Upper lobe of right lung (tissue), 1 donor: ENCODE measurements at regions not wholly inside any gene's neighbourhood (a gene's known extent, or its start where the extent isn't known, plus 50 kb on each side); places are given as distances from the start of the nearest gene placed in this dataset.

ENCODE experiments used
- ATAC-seq: fragments of 200-7000 bp; cut with Tn5 transposase; one replicate; pipeline ENCODE4 v1.9.1; 2020; ENCODE audit warnings: mild to moderate bottlenecking, moderate library complexity
- DNase-seq: peaks from one replicate; pipeline ENCODE4 v3.0.0-alpha.2; 2020
- H3K27ac ChIP-seq: fragments of 200-600 bp; one replicate; pipeline ENCODE4 v1.8.0; 2022
- H3K27me3 ChIP-seq: fragments of 200-600 bp; one replicate; pipeline ENCODE4 v1.8.0; 2022; ENCODE audit warnings: mild to moderate bottlenecking
- H3K36me3 ChIP-seq: fragments of 200-600 bp; one replicate; pipeline ENCODE4 v1.8.0; 2022
- H3K4me1 ChIP-seq: fragments of 200-600 bp; one replicate; pipeline ENCODE4 v1.8.0; 2022
- H3K4me3 ChIP-seq: fragments of 200-600 bp; one replicate; pipeline ENCODE4 v1.8.0; 2022; ENCODE audit warnings: mild to moderate bottlenecking
- H3K9me3 ChIP-seq: fragments of 200-600 bp; one replicate; pipeline ENCODE4 v1.8.0; 2022
- intact Hi-C: fragments of 100-400 bp; cut with DNase I; formaldehyde crosslinking; loops from one replicate; pipeline ENCODE4 v1.11.0; 2022
- TF ChIP-seq, protein P1 (sequence below): fragments of 200-600 bp; IDR thresholded peaks from one replicate; pipeline ENCODE4 v1.8.0; 2022; ENCODE audit warnings: antibody characterized with exemption
- donor health status: DM: no; HTN: yes; CAD: no; lungs with severe emphysema.

DNA sequence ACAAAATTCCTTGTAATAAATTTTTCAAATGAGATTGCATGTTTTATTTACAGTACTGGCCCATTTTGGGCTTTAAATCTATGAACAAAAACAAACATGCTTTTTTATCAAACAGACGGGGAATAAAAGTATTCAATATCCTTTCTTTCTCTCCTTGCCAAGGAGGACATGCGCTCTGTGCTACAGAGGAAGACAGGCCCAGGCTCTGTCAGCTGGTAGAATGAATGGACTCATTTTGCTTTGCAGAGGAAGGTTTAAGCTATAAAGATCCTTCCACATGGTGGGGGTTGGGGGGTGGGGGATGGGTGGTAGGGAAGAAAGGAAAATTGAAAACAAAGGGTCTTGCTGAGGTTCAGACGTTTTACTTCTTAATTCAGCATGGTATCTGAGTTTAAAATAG is 575.6 kb downstream of the INSC start:
- Histone ChIP-seq H3K36me3 (no peaks in the 10 kb centered on the region), H3K27ac (no peak overlapping the region), H3K27me3 (no peaks in the 10 kb centered on the region), H3K4me3 (no peak overlapping the region), H3K9me3 (no peaks in the 10 kb centered on the region), H3K4me1 (no peaks in the 10 kb centered on the region)
- DNase-seq = no peak
- ATAC-seq = no peak
- TF ChIP-seq, protein P1, sequence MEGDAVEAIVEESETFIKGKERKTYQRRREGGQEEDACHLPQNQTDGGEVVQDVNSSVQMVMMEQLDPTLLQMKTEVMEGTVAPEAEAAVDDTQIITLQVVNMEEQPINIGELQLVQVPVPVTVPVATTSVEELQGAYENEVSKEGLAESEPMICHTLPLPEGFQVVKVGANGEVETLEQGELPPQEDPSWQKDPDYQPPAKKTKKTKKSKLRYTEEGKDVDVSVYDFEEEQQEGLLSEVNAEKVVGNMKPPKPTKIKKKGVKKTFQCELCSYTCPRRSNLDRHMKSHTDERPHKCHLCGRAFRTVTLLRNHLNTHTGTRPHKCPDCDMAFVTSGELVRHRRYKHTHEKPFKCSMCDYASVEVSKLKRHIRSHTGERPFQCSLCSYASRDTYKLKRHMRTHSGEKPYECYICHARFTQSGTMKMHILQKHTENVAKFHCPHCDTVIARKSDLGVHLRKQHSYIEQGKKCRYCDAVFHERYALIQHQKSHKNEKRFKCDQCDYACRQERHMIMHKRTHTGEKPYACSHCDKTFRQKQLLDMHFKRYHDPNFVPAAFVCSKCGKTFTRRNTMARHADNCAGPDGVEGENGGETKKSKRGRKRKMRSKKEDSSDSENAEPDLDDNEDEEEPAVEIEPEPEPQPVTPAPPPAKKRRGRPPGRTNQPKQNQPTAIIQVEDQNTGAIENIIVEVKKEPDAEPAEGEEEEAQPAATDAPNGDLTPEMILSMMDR = no peak
- intact Hi-C loops = no loop called here

DNA sequence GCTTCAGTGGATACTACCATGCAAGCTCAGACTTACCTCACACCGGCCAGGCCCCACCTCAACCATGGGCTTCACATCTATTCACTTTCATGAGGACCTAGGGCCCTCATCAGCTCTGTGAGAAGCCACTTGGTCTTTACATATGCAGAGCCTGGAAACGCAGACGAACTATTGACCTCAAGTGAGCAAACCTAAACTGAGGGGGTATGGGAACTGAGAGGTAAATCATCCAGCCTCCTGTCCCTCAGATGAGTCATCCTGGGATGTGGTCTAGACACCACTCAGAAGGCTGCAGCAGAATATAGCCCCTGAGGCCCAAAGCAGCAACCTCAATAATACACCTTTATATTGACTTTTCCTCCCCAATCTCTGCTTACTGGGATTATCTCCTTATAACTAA is 578.0 kb downstream of the INSC start:
- Histone ChIP-seq H3K27ac (no peak overlapping the region), H3K27me3 (no peaks in the 10 kb centered on the region), H3K36me3 (no peaks in the 10 kb centered on the region), H3K4me1 (no peaks in the 10 kb centered on the region), H3K4me3 (no peak overlapping the region), H3K9me3 (no peaks in the 10 kb centered on the region)
- ATAC-seq = no peak
- TF ChIP-seq, protein P1 = no peak
- intact Hi-C loops = no loop called here
- no peak for DNase-seq

DNA sequence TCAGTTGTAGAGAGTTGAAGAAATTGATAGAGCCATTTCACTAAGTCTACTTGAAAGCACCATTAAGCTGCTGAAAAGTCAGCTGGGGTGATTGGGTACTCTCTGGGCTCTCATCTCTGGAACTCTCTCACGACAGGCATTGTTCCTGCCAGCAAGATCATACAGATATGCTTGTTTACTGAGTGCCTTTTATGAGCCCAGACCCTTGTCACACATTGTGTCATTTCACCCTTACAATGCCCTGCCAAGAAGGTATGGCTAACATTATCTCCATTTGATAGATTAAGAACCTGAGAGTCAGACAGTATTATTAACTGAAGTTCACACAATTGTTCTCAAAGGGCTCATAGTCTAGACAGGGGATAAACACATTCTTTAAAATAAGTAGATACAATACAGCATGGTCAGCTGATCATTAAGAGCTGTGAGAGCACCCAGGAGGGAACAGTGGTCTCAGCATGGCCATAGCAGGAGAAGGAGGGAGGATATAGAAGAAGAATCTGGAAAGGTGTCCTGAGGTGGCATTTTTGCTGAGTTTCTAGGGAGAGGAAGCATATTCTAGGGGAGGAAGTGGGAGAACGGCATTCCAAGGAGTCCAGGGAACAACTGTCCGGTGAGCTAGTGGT is 580.5 kb downstream of the INSC start:
- H3K27me3 ChIP-seq = no peaks in the 10 kb centered on the region
- intact Hi-C loops = no loop called here
- no peaks in the 10 kb centered on the region for H3K36me3 ChIP-seq
- ATAC-seq (no peak), DNase-seq (no peak)
- TF ChIP-seq, protein P1 = no peak
- no peak overlapping the region for H3K4me3 ChIP-seq
- no peak overlapping the region for H3K27ac ChIP-seq
- no peaks in the 10 kb centered on the region for H3K4me1 ChIP-seq
- no peaks in the 10 kb centered on the region for H3K9me3 ChIP-seq

DNA sequence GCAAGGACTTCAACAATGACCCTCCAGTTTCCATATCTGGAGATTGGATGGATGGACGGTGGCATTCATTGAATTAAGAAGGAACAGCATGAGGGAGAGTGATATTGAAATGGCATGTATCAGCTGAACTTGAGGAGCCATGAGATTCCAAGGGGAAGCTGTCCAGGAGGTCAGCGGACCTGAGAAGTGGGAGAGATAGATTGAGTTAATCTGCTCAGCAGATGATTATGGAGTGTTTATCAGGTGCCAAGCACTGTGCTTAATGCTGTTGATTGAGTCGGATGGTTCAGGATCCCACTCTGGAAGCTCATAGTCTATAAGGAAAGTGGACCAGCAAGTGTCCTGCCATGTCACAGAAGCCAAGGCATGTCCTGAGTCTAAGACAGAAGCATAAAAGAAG is 581.3 kb downstream of the INSC start:
- no peak for DNase-seq
- intact Hi-C loops = no loop called here
- no peak overlapping the region for H3K4me3 ChIP-seq
- H3K36me3 ChIP-seq = no peaks in the 10 kb centered on the region
- H3K27me3 ChIP-seq = no peaks in the 10 kb centered on the region
- no peak overlapping the region for H3K27ac ChIP-seq
- TF ChIP-seq, protein P1 = no peak
- no peak for ATAC-seq
- H3K4me1 ChIP-seq = no peaks in the 10 kb centered on the region
- H3K9me3 ChIP-seq = no peaks in the 10 kb centered on the region

DNA sequence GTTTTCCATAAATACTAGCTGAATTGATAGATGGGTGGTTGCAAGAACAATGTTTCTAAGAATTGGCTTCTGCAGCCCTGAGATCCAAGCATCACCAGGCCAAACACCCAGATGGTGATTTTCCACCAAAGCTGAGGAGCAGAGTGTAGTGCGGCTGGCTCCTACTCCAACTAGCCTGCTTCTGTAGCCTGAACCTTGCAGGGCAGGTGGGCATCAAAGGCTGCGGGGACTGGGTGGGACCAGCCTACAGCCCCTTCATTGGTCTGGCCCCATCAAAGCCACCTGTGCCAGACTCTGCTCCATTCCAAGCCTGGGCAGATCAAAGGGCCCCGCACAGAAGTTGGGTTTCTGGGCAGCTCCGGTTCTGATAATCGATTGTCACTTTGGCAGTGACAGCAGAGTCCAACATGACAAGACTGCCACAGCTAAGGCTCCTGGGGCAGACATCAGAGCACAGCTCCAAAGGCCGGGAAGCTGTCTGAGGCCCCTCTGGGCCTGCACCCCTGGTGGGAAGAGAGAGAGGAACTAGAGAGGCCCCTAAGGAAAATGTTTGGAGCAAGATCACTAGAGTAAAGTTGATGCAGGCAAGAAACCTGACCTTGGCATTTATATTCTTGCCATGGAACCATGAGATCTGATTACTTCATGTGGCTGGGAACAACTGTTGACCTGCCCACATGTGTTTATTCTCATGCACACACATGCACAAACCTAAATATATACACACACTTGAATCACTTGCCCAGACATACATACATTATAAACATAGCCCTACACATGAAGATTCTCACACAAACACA is 582.9 kb downstream of the INSC start:
- Histone ChIP-seq H3K27ac (no peak overlapping the region), H3K4me1 (no peaks in the 10 kb centered on the region), H3K36me3 (no peaks in the 10 kb centered on the region), H3K4me3 (no peak overlapping the region), H3K9me3 (no peaks in the 10 kb centered on the region), H3K27me3 (no peaks in the 10 kb centered on the region)
- intact Hi-C loops = no loop called here
- TF ChIP-seq, protein P1 = no peak
- ATAC-seq (no peak), DNase-seq (no peak)
